Keratinocyte (primary cell): ENCODE measurements at regions not wholly inside any gene's neighbourhood (a gene's known extent, or its start where the extent isn't known, plus 50 kb on each side); places are given as distances from the start of the nearest gene placed in this dataset.

Experiments
- EZH2 ChIP-seq: IDR thresholded peaks from one replicate; pipeline ENCODE4 v1.6.1; 2012; ENCODE audit warnings: inconsistent platforms, mild to moderate bottlenecking, low read length, moderate library complexity
- TF ChIP-seq, protein P1 (sequence below), 3 experiments: IDR thresholded peaks in 1 of 3; conservative IDR thresholded peaks in 1 of 3; optimal IDR thresholded peaks in 1 of 3; 2 replicates in 2 of 3; 3 replicates in 1 of 3; pipeline versions ENCODE3 to v1.5.1; 2011; ENCODE audit warnings: low read length in 3 of 3, mild to moderate bottlenecking in 3 of 3, moderate library complexity in 2 of 3, control low read depth in 1 of 3, inconsistent platforms in 1 of 3; ENCODE audit not compliant: insufficient read depth in 2 of 3; ENCODE audit errors: extremely low read depth in 1 of 3

DNA sequence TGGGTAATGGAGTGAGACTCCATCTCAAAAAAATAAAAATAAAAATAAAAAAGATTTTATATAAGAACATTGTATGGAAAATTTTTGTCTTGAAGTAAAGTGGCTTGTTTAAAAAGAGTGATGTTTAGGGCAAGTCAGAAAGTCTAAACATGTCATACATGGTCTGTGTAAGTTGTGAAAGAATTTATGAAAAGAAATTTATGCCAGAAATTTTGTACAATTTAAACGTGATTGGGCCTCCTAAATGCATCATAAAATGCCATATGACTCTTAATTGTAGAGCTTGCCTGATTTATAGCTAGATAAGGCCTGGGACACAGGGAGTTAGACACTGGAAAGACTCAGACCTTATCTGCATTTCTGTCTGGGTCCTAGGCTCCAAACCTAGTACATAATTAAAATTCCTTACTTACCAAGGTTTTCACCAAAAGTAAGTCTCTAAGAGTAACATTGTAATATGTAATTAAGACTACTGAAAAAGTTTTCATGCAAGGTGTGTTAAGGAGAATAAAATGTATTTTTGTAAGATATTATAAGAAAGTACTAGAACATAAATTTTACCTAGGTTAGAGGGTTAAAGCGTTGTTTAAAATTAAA, 110.5 kb downstream of the AASDHPPT start:
- TF ChIP-seq, protein P1, sequence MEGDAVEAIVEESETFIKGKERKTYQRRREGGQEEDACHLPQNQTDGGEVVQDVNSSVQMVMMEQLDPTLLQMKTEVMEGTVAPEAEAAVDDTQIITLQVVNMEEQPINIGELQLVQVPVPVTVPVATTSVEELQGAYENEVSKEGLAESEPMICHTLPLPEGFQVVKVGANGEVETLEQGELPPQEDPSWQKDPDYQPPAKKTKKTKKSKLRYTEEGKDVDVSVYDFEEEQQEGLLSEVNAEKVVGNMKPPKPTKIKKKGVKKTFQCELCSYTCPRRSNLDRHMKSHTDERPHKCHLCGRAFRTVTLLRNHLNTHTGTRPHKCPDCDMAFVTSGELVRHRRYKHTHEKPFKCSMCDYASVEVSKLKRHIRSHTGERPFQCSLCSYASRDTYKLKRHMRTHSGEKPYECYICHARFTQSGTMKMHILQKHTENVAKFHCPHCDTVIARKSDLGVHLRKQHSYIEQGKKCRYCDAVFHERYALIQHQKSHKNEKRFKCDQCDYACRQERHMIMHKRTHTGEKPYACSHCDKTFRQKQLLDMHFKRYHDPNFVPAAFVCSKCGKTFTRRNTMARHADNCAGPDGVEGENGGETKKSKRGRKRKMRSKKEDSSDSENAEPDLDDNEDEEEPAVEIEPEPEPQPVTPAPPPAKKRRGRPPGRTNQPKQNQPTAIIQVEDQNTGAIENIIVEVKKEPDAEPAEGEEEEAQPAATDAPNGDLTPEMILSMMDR (optimal IDR thresholded peaks at IDR 0.05 in 1 of 3, IDR thresholded peaks at IDR 0.05 in 1 of 3, conservative IDR thresholded peaks at IDR 0.05 in 1 of 3; ENCODE audit: extremely low read depth in 1 of 3, insufficient read depth in 2 of 3, low read length in 3 of 3): no peak
- TF ChIP-seq EZH2: no peak
